Smooth muscle cell (in vitro differentiated cells): ENCODE measurements at regions not wholly inside any gene's neighbourhood (a gene's known extent, or its start where the extent isn't known, plus 50 kb on each side); places are given as distances from the start of the nearest gene placed in this dataset.
A peak's percentile ranks its signal among the peaks of the same experiment; 100 is the strongest.

ENCODE experiments used
- DNase-seq: peaks from one replicate; lab custom pipeline; 2025; ENCODE audit not compliant: unreplicated experiment; lab: John Stamatoyannopoulos, UW
- H2AFZ ChIP-seq: fragments of 200-600 bp; sonication (generic); 2 replicates; pipeline ENCODE4 v1.6.0; 2016; ENCODE audit warnings: antibody characterized with exemption, low read depth, mild to moderate bottlenecking
- H3F3A ChIP-seq: fragments of 200-600 bp; sonication (generic); 2 replicates; pipeline ENCODE4 v1.6.0; 2017; ENCODE audit warnings: antibody characterized with exemption, low read depth
- H3K27ac ChIP-seq: fragments of 200-600 bp; sonication (generic); 2 replicates; pipeline ENCODE4 v1.5.1; 2016; ENCODE audit warnings: low read depth, mild to moderate bottlenecking
- H3K27me3 ChIP-seq: fragments of 200-600 bp; sonication (generic); 2 replicates; pipeline ENCODE4 v1.6.1; 2016; ENCODE audit warnings: low read depth, mild to moderate bottlenecking
- H3K36me3 ChIP-seq: fragments of 200-600 bp; sonication (generic); 2 replicates; pipeline ENCODE4 v1.5.1; 2016; ENCODE audit warnings: low read depth
- H3K4me1 ChIP-seq: fragments of 200-600 bp; sonication (generic); 2 replicates; pipeline ENCODE4 v1.5.1; 2016; ENCODE audit warnings: low read depth
- H3K4me2 ChIP-seq: fragments of 200-600 bp; sonication (generic); 2 replicates; pipeline ENCODE4 v1.6.0; 2016; ENCODE audit warnings: mild to moderate bottlenecking
- H3K4me3 ChIP-seq: fragments of 200-600 bp; sonication (generic); 2 replicates; pipeline ENCODE4 v1.5.1; 2016; ENCODE audit warnings: mild to moderate bottlenecking
- H3K79me2 ChIP-seq: fragments of 200-600 bp; sonication (generic); 2 replicates; pipeline ENCODE4 v1.6.0; 2016; ENCODE audit warnings: low read depth, mild to moderate bottlenecking
- H3K9ac ChIP-seq: fragments of 200-600 bp; sonication (generic); 2 replicates; pipeline ENCODE4 v1.6.0; 2016; ENCODE audit warnings: low read depth
- H3K9me3 ChIP-seq: fragments of 200-600 bp; sonication (generic); replicated peaks from 2 replicates; pipeline ENCODE4 v1.5.1; 2016; ENCODE audit warnings: low read depth
- H4K20me1 ChIP-seq: fragments of 200-600 bp; sonication (generic); 2 replicates; pipeline ENCODE4 v1.6.0; 2016; ENCODE audit warnings: low read depth
- WGBS: methylation state at CpG from one replicate; pipeline ENCODE4 v1.1.7; 2016; ENCODE audit warnings: low lambda C conversion rate; 5-methylcytosine and 5-hydroxymethylcytosine counted together
- TF ChIP-seq, protein P1 (sequence below): fragments of 200-600 bp; sonication (generic); IDR thresholded peaks from 2 replicates; pipeline ENCODE4 v1.5.1; 2017; ENCODE audit warnings: borderline replicate concordance, mild to moderate bottlenecking, antibody characterized with exemption; ENCODE audit not compliant: insufficient read depth, poor library complexity, severe bottlenecking

DNA sequence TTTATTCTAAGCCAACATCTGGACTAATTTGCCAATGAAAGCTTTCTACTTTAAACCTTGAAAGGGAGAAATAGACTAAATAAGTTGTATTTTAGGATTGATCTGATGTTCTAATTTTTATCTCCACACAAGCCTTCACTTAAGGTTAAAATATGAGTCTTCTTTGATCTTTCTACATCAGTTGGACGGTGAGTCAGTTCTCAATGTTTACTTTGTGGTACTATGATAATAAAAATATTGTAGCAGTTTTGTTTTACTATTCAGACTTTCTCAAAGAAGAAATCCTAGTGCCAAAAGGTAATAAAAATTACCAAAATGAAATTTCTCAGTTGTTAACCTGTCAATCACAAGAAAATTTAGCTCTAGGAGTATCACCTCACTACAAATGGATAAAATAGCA, 203.5 kb upstream of the RGMB start:
- no peaks in the 10 kb centered on the region for H3K27me3 ChIP-seq
- TF ChIP-seq, protein P1, sequence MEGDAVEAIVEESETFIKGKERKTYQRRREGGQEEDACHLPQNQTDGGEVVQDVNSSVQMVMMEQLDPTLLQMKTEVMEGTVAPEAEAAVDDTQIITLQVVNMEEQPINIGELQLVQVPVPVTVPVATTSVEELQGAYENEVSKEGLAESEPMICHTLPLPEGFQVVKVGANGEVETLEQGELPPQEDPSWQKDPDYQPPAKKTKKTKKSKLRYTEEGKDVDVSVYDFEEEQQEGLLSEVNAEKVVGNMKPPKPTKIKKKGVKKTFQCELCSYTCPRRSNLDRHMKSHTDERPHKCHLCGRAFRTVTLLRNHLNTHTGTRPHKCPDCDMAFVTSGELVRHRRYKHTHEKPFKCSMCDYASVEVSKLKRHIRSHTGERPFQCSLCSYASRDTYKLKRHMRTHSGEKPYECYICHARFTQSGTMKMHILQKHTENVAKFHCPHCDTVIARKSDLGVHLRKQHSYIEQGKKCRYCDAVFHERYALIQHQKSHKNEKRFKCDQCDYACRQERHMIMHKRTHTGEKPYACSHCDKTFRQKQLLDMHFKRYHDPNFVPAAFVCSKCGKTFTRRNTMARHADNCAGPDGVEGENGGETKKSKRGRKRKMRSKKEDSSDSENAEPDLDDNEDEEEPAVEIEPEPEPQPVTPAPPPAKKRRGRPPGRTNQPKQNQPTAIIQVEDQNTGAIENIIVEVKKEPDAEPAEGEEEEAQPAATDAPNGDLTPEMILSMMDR: no peak
- H3K4me3 ChIP-seq: no peak overlapping the region
- no peaks in the 10 kb centered on the region for H4K20me1 ChIP-seq
- 30% methylated on average over 1 of the region's 1 CpG for WGBS
- H3K79me2 ChIP-seq: no peaks in the 10 kb centered on the region
- H2AFZ ChIP-seq: no peak overlapping the region
- no peak overlapping the region for H3K9ac ChIP-seq
- H3K4me1 ChIP-seq: peaks cover 22% of the 10 kb centered on the region
- no peaks in the 10 kb centered on the region for H3F3A ChIP-seq
- no peak overlapping the region for H3K27ac ChIP-seq
- no peaks in the 10 kb centered on the region for H3K36me3 ChIP-seq
- no peak overlapping the region for H3K4me2 ChIP-seq
- no peak for DNase-seq
- H3K9me3 ChIP-seq: no peaks in the 10 kb centered on the region

DNA sequence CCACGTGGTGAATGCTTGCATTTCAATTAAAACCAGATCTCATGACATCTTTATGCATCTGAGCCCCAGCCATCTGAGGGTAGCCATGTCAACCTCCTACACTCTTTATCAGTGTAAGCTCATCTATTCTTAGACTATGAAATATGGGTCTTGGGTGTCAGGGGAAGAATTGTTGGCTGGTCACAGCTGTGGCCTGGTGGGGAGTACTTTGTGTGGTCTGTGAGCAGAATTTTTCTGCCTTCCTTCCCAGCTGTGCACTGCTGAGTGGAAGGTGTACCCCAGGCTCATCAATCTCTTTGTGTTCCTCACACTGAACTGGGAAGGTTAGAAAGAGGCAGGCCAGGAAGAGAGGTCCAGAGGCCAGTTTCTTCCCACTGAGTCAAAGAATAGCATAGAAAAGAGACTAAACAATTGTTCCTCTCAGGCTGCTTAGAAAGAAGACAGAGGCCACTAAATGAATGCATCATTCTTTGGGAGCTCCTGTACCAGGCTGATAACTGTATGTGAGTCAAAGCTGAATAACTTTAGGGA, 202.7 kb upstream of the RGMB start:
- DNase-seq: no peak
- Histone ChIP-seq H4K20me1 (no peaks in the 10 kb centered on the region), H3K9me3 (no peaks in the 10 kb centered on the region), H3K27me3 (no peaks in the 10 kb centered on the region), H3K27ac (peak overlapping the region; percentile 29), H3K36me3 (no peaks in the 10 kb centered on the region), H3K4me3 (no peak overlapping the region), H2AFZ (no peak overlapping the region), H3K4me2 (no peak overlapping the region), H3F3A (no peaks in the 10 kb centered on the region), H3K9ac (no peak overlapping the region), H3K4me1 (peaks cover 19% of the 10 kb centered on the region), H3K79me2 (no peaks in the 10 kb centered on the region)
- TF ChIP-seq, protein P1: no peak
- 53% methylated on average over 1 of the region's 1 CpG for WGBS

DNA sequence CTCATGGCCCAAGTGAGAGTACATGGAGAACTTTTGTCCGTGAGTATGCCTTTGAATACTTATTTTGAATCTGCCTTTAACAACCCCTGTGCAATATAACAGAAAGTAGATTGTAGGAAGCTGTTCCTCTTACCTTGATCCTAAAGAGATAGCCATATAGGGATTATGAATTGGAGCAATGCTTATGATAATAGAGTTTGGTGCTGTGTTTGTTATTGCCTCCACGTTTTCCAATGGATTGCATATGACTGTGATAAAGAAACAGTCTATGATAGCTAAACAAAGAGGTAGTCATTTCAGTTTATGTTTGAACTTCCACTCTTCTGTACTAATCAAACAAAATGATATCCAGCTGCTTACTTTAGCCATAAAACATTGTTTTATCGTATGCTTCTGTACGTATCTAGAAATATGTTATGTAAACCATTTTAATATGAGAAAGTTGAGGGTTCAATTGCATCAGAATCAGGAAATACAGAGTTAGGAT, 199.6 kb upstream of the RGMB start:
- TF ChIP-seq, protein P1: no peak
- WGBS: 88% methylated on average over 4 of the region's 4 CpGs

DNA sequence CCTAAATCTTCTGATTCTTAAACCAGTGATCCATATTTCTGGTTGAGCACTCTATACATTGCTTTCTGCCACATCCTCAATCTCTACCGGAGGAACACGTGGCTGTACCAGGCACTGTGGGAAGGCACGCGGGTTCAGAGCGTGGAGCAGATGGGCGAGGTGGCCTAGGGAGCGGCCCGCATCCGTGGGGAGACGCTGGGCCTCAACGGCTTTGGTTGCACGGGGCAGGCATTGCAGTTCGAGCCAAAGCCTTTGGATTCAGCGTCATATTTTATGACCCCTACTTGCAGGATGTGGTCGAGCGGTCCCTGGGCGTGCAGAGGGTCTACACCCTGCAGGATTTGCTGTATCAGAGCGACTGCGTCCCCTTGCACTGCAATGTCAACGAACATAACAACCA, 197.2 kb upstream of the RGMB start:
- DNase-seq: no peak
- Histone ChIP-seq H3K4me3 (no peak overlapping the region), H3K27ac (no peak overlapping the region), H4K20me1 (no peaks in the 10 kb centered on the region), H3K36me3 (no peaks in the 10 kb centered on the region), H3K9me3 (no peaks in the 10 kb centered on the region), H3F3A (no peaks in the 10 kb centered on the region), H3K79me2 (no peaks in the 10 kb centered on the region), H3K4me2 (no peak overlapping the region), H3K27me3 (no peaks in the 10 kb centered on the region), H3K9ac (no peak overlapping the region), H3K4me1 (peaks cover 9% of the 10 kb centered on the region), H2AFZ (no peak overlapping the region)
- WGBS: 96% methylated on average over 20 of the region's 20 CpGs
- TF ChIP-seq, protein P1: no peak

More for the DNA sequence above, 199.6 kb upstream of the RGMB start:
- Histone ChIP-seq H3K36me3 (no peaks in the 10 kb centered on the region), H4K20me1 (no peaks in the 10 kb centered on the region), H2AFZ (no peak overlapping the region), H3K9ac (no peak overlapping the region), H3K4me2 (no peak overlapping the region), H3K79me2 (no peaks in the 10 kb centered on the region), H3F3A (no peaks in the 10 kb centered on the region), H3K27me3 (no peaks in the 10 kb centered on the region), H3K27ac (no peak overlapping the region), H3K4me3 (no peak overlapping the region), H3K4me1 (peaks cover 19% of the 10 kb centered on the region), H3K9me3 (no peaks in the 10 kb centered on the region)
- DNase-seq: no peak
